A549 (cell line): ENCODE measurements at regions not wholly inside any gene's neighbourhood (a gene's known extent, or its start where the extent isn't known, plus 50 kb on each side); places are given as distances from the start of the nearest gene placed in this dataset.

Experiments used
- ATAC-seq, 2 experiments: fragments of 200-7000 bp in 1 of 2; fragments of >200 bp in 1 of 2; cut with Nextera tagmentation in 1 of 2; cut with Tn5 transposase in 1 of 2; 3 replicates each; pipeline versions ENCODE4 v1.8.0 to v1.9.1; 2018 to 2020; ENCODE audit warnings: mild to moderate bottlenecking in 1 of 2, moderate library complexity in 1 of 2
- CTCF ChIA-PET: fragments of 300-600 bp; sonication (Branson Sonifier 250); formaldehyde crosslinking; extraction: SDS; loops from one replicate; lab custom pipeline; 2021; ENCODE audit warnings: antibody characterized with exemption, inconsistent platforms; lab: Yijun Ruan, JAX
- POLR2A ChIA-PET: fragments of 350-600 bp; formaldehyde crosslinking; extraction: SDS; loops from one replicate; lab custom pipeline; 2021; ENCODE audit warnings: antibody characterized with exemption, inconsistent platforms; lab: Yijun Ruan, JAX
- DNase-seq, 2 experiments: peaks; one replicate each; pipeline versions ENCODE4 v3.0.0 to v3.0.0-alpha.2; 2011 to 2016; ENCODE audit warnings: low read depth in 1 of 2, low spot score in 1 of 2
- FAIRE-seq: peaks from 2 replicates; lab custom pipeline; 2011; peaks lifted over from hg19 to GRCh38; lab: Jason Lieb, UNC
- H3K27ac ChIP-seq, 2 experiments: fragments of >200 bp; sonication (Bioruptor Twin); formaldehyde crosslinking; 3 replicates each; pipeline ENCODE4 v1.5.1; 2016 to 2017
- H3K4me1 ChIP-seq: fragments of >200 bp; sonication (Bioruptor Twin); formaldehyde crosslinking; 3 replicates; pipeline ENCODE4 v1.6.1; 2016
- H3K4me2 ChIP-seq: fragments of >200 bp; sonication (Bioruptor Twin); formaldehyde crosslinking; 3 replicates; pipeline ENCODE4 v1.6.1; 2016
- H3K4me3 ChIP-seq: fragments of >200 bp; sonication (Bioruptor Twin); formaldehyde crosslinking; 3 replicates; pipeline ENCODE4 v1.5.1; 2016
- H3K9me3 ChIP-seq: fragments of >200 bp; sonication (Bioruptor Twin); formaldehyde crosslinking; 3 replicates; pipeline ENCODE4 v1.6.1; 2016
- BHLHE40 ChIP-seq: IDR thresholded peaks from 2 replicates; pipeline ENCODE4 v1.6.1; 2012; ENCODE audit warnings: low read depth, low read length, inconsistent platforms
- CHD2 ChIP-seq: fragments of 150-350 bp; IDR thresholded peaks from 2 replicates; pipeline ENCODE4 v1.6.1; 2014; ENCODE audit warnings: low read length; ENCODE audit not compliant: partially characterized antibody
- CTCF ChIP-seq: fragments of >200 bp; sonication (Bioruptor Twin); formaldehyde crosslinking; IDR thresholded peaks from 3 replicates; pipeline ENCODE4 v1.5.1; 2016
- EP300 ChIP-seq, 2 experiments: fragments of >200 bp; sonication (Bioruptor Twin); formaldehyde crosslinking; IDR thresholded peaks; 2 replicates in 1 of 2; 3 replicates in 1 of 2; pipeline ENCODE4 v1.6.1; 2016 to 2017
- FOSL2 ChIP-seq, 2 experiments: fragments of 450-650 bp in 1 of 2; fragments of >200 bp in 1 of 2; sonication (Bioruptor Twin) in 1 of 2; formaldehyde crosslinking; IDR thresholded peaks; 2 replicates each; pipeline versions ENCODE4 v1.5.0 to v1.6.1; 2016 to 2020; ENCODE audit warnings: mild to moderate bottlenecking in 1 of 2, moderate library complexity in 1 of 2
- GATA3 ChIP-seq: IDR thresholded peaks from 2 replicates; pipeline ENCODE4 v1.6.1; 2012; ENCODE audit warnings: borderline replicate concordance
- HES2 ChIP-seq: fragments of >200 bp; sonication (Bioruptor Twin); formaldehyde crosslinking; IDR thresholded peaks from 2 replicates; pipeline ENCODE4 v1.6.1; 2016
- HEYL ChIP-seq: fragments of 250-450 bp; sonication (Bioruptor Pico); IDR thresholded peaks from 2 replicates; pipeline ENCODE4 v1.8.0; 2021; ENCODE audit warnings: mild to moderate bottlenecking, moderate library complexity
- HOXA7 ChIP-seq: fragments of 250-450 bp; sonication (Bioruptor Pico); IDR thresholded peaks from 2 replicates; pipeline ENCODE4 v1.5.0; 2020; ENCODE audit warnings: mild to moderate bottlenecking, moderate library complexity
- HOXB13 ChIP-seq: fragments of 250-450 bp; sonication (Bioruptor Pico); IDR thresholded peaks from 2 replicates; pipeline ENCODE4 v1.5.0; 2020; ENCODE audit warnings: low read depth, mild to moderate bottlenecking, moderate library complexity
- KDM1A ChIP-seq: fragments of 200-600 bp; sonication (generic); IDR thresholded peaks from 2 replicates; pipeline ENCODE4 v1.6.1; 2016; ENCODE audit warnings: low read depth, mild to moderate bottlenecking
- KDM5A ChIP-seq: fragments of 200-600 bp; sonication (generic); IDR thresholded peaks from 2 replicates; pipeline ENCODE4 v1.6.1; 2016; ENCODE audit warnings: antibody characterized with exemption, mild to moderate bottlenecking
- MAFK ChIP-seq: fragments of 450-650 bp; IDR thresholded peaks from 2 replicates; pipeline ENCODE4 v1.6.1; 2014; ENCODE audit not compliant: partially characterized antibody
- MAZ ChIP-seq: fragments of 150-350 bp; IDR thresholded peaks from 2 replicates; pipeline ENCODE4 v1.6.1; 2014; ENCODE audit warnings: antibody characterized with exemption, low read depth, low read length, borderline replicate concordance
- MYC ChIP-seq: IDR thresholded peaks from 2 replicates; pipeline ENCODE4 v1.6.1; 2012; ENCODE audit warnings: mild to moderate bottlenecking, inconsistent platforms, low read length, improper control_type of control experiment, borderline replicate concordance
- NFE2L2 ChIP-seq: fragments of 150-350 bp; conservative IDR thresholded peaks from 2 replicates; pipeline ENCODE4 v1.6.1; 2014; ENCODE audit warnings: low read length
- NPAS2 ChIP-seq: fragments of 250-450 bp; sonication (Bioruptor Pico); IDR thresholded peaks from 2 replicates; pipeline ENCODE4 v1.8.0; 2022; ENCODE audit warnings: mild to moderate bottlenecking, moderate library complexity, borderline replicate concordance
- POLR2AphosphoS2 ChIP-seq: conservative IDR thresholded peaks from 2 replicates; pipeline ENCODE4 v1.6.1; 2012; ENCODE audit warnings: low read length, improper control_type of control experiment, inconsistent platforms
- RCOR1 ChIP-seq: fragments of 150-350 bp; IDR thresholded peaks from 2 replicates; pipeline ENCODE4 v1.6.1; 2014; ENCODE audit warnings: antibody characterized with exemption, low read length, low read depth
- REST ChIP-seq: fragments of 200-600 bp; sonication (generic); IDR thresholded peaks from 2 replicates; pipeline ENCODE4 v1.6.1; 2016; ENCODE audit warnings: antibody characterized with exemption, mild to moderate bottlenecking, moderate library complexity
- TFCP2L1 ChIP-seq: fragments of 250-450 bp; sonication (Bioruptor Pico); IDR thresholded peaks from 2 replicates; pipeline ENCODE4 v1.5.0; 2021; ENCODE audit warnings: mild to moderate bottlenecking
- TP53 ChIP-seq: fragments of 250-450 bp; sonication (Bioruptor Pico); IDR thresholded peaks from 2 replicates; pipeline ENCODE4 v1.5.0; 2021; ENCODE audit warnings: mild to moderate bottlenecking, moderate library complexity
- ZSCAN20 ChIP-seq: fragments of 250-450 bp; sonication (Bioruptor Pico); IDR thresholded peaks from 2 replicates; pipeline ENCODE4 v1.8.0; 2022; ENCODE audit warnings: mild to moderate bottlenecking, moderate library complexity
- WGBS: methylation state at CpG from one replicate; pipeline ENCODE4 v1.1.6; 2017; ENCODE audit errors: missing lambda C conversion rate; 5-methylcytosine and 5-hydroxymethylcytosine counted together
- TF ChIP-seq, protein P1 (sequence below): IDR thresholded peaks from 2 replicates; pipeline ENCODE4 v1.6.1; 2012
- TF ChIP-seq, protein P2 (sequence below): fragments of 450-650 bp; IDR thresholded peaks from 2 replicates; pipeline ENCODE4 v1.6.1; 2014; ENCODE audit warnings: antibody characterized with exemption

DNA sequence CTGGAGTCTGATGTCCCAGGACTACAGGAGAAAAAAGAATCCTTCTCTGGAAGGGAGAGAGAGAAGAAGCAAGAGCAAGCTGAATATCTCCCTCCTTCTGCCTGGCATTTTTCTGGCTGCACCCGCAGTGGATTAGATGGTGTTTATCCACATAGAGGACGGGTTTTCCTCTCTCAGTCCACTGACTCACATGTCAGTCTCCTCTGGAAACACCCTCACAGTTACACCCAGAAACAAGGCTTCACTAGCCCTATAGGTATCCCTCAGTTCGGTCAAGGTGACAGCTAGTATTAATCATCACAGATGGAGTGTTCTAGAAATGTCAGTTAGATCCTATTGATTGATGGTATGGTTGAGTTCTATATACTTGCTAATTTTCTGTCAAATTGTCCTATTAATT, 87.9 kb downstream of the RHOU start:
- ChIA-PET CTCF (interaction anchor here (0.7 to 1.5 kb wide), 2 partner anchors 12 to 15 kb away, joined by 3 read pairs; no protein-coding TSS in a partner anchor), POLR2A (no interaction called here)
- 82% methylated on average over 3 of the region's 3 CpGs for WGBS

DNA sequence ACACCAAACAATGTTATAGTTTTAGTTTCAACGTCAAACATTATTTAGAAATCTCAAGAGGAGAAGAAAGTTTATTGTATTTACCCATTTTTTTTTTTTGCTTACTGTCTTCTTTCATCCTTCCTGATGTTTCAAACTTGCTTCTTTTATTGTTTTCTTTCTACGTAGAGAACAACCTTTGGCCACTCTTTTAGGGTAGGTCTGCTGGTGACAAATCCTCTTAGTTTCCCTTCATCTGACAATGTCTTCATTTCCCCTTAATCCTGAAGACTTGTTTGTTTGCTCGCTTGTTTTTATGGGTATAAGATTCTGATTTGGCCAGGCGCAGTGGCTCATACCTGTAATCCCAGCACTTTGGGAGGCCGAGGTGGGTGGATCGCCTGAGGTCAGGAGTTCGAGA, 89.1 kb downstream of the RHOU start:
- TF ChIP-seq FOSL2 (IDR thresholded peaks at IDR 0.05) = no peak
- TF ChIP-seq FOSL2 (CRISPR knock-in tag; IDR thresholded peaks at IDR 0.05) = no peak
- no peak for TF ChIP-seq REST
- TF ChIP-seq GATA3 = no peak
- TF ChIP-seq ZSCAN20 (CRISPR knock-in tag) = no peak
- TF ChIP-seq, protein P1, sequence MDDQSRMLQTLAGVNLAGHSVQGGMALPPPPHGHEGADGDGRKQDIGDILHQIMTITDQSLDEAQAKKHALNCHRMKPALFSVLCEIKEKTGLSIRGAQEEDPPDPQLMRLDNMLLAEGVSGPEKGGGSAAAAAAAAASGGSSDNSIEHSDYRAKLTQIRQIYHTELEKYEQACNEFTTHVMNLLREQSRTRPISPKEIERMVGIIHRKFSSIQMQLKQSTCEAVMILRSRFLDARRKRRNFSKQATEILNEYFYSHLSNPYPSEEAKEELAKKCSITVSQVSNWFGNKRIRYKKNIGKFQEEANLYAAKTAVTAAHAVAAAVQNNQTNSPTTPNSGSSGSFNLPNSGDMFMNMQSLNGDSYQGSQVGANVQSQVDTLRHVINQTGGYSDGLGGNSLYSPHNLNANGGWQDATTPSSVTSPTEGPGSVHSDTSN = no peak
- no peak for TF ChIP-seq BHLHE40
- TF ChIP-seq RCOR1 = no peak
- TF ChIP-seq CHD2 = no peak
- TF ChIP-seq MYC = no peak
- TF ChIP-seq POLR2AphosphoS2 = no peak
- TF ChIP-seq NPAS2 (CRISPR knock-in tag) = no peak
- no peak for TF ChIP-seq HES2
- TF ChIP-seq TP53 = no peak
- no peak for TF ChIP-seq KDM1A
- TF ChIP-seq MAZ = no peak
- no peak for TF ChIP-seq MAFK
- Histone ChIP-seq H3K4me2 (no peak overlapping the region), H3K4me1 (peaks cover 9% of the 10 kb centered on the region), H3K9me3 (no peaks in the 10 kb centered on the region), H3K27ac (no peak overlapping the region), H3K4me3 (no peak overlapping the region)
- FAIRE-seq (no peak), ATAC-seq (no peak), DNase-seq (no peak)
- WGBS = 85% methylated on average over 7 of the region's 7 CpGs
- CTCF ChIA-PET = no interaction called here
- POLR2A ChIA-PET = no interaction called here

More for the DNA sequence above, 87.9 kb downstream of the RHOU start:
- TF ChIP-seq KDM5A (no peak), NFE2L2 (no peak), HOXB13 (CRISPR knock-in tag) (no peak), HOXA7 (CRISPR knock-in tag) (no peak), HES2 (no peak), TFCP2L1 (CRISPR knock-in tag) (no peak), EP300 (IDR thresholded peaks at IDR 0.05) (no peak), FOSL2 (IDR thresholded peaks at IDR 0.05) (no peak), FOSL2 (CRISPR knock-in tag; IDR thresholded peaks at IDR 0.05) (no peak), HEYL (no peak), NPAS2 (CRISPR knock-in tag) (no peak), CTCF (no peak)
- TF ChIP-seq, protein P2, sequence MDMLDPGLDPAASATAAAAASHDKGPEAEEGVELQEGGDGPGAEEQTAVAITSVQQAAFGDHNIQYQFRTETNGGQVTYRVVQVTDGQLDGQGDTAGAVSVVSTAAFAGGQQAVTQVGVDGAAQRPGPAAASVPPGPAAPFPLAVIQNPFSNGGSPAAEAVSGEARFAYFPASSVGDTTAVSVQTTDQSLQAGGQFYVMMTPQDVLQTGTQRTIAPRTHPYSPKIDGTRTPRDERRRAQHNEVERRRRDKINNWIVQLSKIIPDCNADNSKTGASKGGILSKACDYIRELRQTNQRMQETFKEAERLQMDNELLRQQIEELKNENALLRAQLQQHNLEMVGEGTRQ = no peak
- H3K27ac ChIP-seq = no peak overlapping the region
- peaks cover 9% of the 10 kb centered on the region for H3K4me1 ChIP-seq
- H3K4me2 ChIP-seq = no peak overlapping the region
- ATAC-seq (no peak), FAIRE-seq (no peak), DNase-seq (no peak)
- H3K9me3 ChIP-seq = no peaks in the 10 kb centered on the region
- H3K4me3 ChIP-seq = no peak overlapping the region
